NB4 (cell line): ENCODE measurements at regions not wholly inside any gene's neighbourhood (a gene's known extent, or its start where the extent isn't known, plus 50 kb on each side); places are given as distances from the start of the nearest gene placed in this dataset.

Experiments
- CTCF ChIP-seq: IDR thresholded peaks from one replicate; pipeline ENCODE4 v1.5.1; 2012; ENCODE audit warnings: low read depth, low read length
- POLR2A ChIP-seq: IDR thresholded peaks from 2 replicates; pipeline ENCODE4 v1.6.1; 2011; ENCODE audit warnings: mild to moderate bottlenecking; ENCODE audit not compliant: insufficient read length; ENCODE audit errors: extremely low read depth

GRCh38 chr13:84132491-84132890, 250.2 kb upstream of the SLITRK1 start:
- no peak for TF ChIP-seq CTCF
- TF ChIP-seq POLR2A, result no peak
